ENCODE measurements at regions not wholly inside any gene's neighbourhood (a gene's known extent, or its start where the extent isn't known, plus 50 kb on each side); places are given as distances from the start of the nearest gene placed in this dataset.

GRCh38 chr18:67406714-67407113 is 109.8 kb downstream of the DSEL start:
- Histone ChIP-seq H3K27ac (ENCODE audit: insufficient read length, low read depth, low read length) (no peak overlapping the region), H2BK20ac (ENCODE audit: low read depth, low read length, poor library complexity, severe bottlenecking) (no peak overlapping the region), H3K27me3 (ENCODE audit: insufficient read depth, low read length) (no peaks in the 10 kb centered on the region), H3K18ac (ENCODE audit: insufficient read length, low read depth, low read length) (no peak overlapping the region), H2BK120ac (ENCODE audit: low read depth, low read length, poor library complexity, severe bottlenecking) (no peak overlapping the region), H3K9me3 (ENCODE audit: control insufficient read depth, low read depth, low read length) (no peaks in the 10 kb centered on the region), H4K8ac (replicated peaks; ENCODE audit: insufficient read length, low read depth, low read length) (no peak overlapping the region), H3K56ac (ENCODE audit: insufficient read length, low read depth, low read length) (no peak overlapping the region), H4K20me1 (ENCODE audit: control insufficient read depth, insufficient read depth, insufficient read length) (no peaks in the 10 kb centered on the region), H3K23ac (ENCODE audit: insufficient read length, low read depth, low read length) (no peak overlapping the region), H2BK12ac (ENCODE audit: insufficient read length, low read depth, low read length) (no peak overlapping the region), H3K14ac (ENCODE audit: insufficient read depth, low read length) (no peak overlapping the region), H2AK5ac (ENCODE audit: insufficient read length, low read length) (no peak overlapping the region), H3K4ac (ENCODE audit: low read depth, low read length) (no peak overlapping the region), H3T11ph (ENCODE audit: low read length) (no peak overlapping the region), H2BK5ac (ENCODE audit: insufficient read length, low read length) (no peak overlapping the region), H4K5ac (ENCODE audit: insufficient read length, low read depth, low read length) (no peak overlapping the region), H3K79me2 (ENCODE audit: insufficient read depth, low read length) (no peaks in the 10 kb centered on the region), H3K4me1 (ENCODE audit: insufficient read depth, low read length) (no peaks in the 10 kb centered on the region), H2BK15ac (ENCODE audit: low read depth, low read length) (no peak overlapping the region), H3K9ac (ENCODE audit: extremely low read depth, insufficient read length, low read length) (no peak overlapping the region), H4K91ac (ENCODE audit: insufficient read length, low read depth, low read length) (no peak overlapping the region), H3K79me1 (ENCODE audit: insufficient read depth, low read depth, low read length, poor library complexity, severe bottlenecking) (no peaks in the 10 kb centered on the region), H3K23me2 (ENCODE audit: insufficient read length, low read depth, low read length, poor library complexity, severe bottlenecking) (no peaks in the 10 kb centered on the region), H3K4me2 (ENCODE audit: insufficient read depth, insufficient read length, low read length) (no peak overlapping the region), H2AFZ (ENCODE audit: low read length) (no peak overlapping the region)
- Mint-ChIP-seq H3K27me3 (ENCODE audit: low read depth) (no peaks in the 10 kb centered on the region), H3K9me3 (no peaks in the 10 kb centered on the region), H3K36me3 (ENCODE audit: insufficient read depth in 1 of 3, low read depth in 3 of 3) (no peaks in the 10 kb centered on the region), H3K4me3 (no peak overlapping the region), H3K4me1 (no peaks in the 10 kb centered on the region), H3K27ac (no peak overlapping the region)
- WGBS (ENCODE audit: extremely low coverage, insufficient read length, low lambda C conversion rate) = no CpG with 5 or more reads among the region's 2 CpGs
- DNase-seq = no peak
- no peak for TF ChIP-seq CTCF (conservative IDR thresholded peaks at IDR 0.05)
